Fibroblast of lung (primary cell): ENCODE measurements at regions not wholly inside any gene's neighbourhood (a gene's known extent, or its start where the extent isn't known, plus 50 kb on each side); places are given as distances from the start of the nearest gene placed in this dataset.

Source experiments
- DNase-seq, 2 donors: peaks; one replicate each; pipeline versions ENCODE4 v3.0.0 to v3.0.0-alpha.2; 2010; ENCODE audit warnings: low read depth in 2 of 2
- H2AFZ ChIP-seq: 2 replicates; pipeline ENCODE4 v1.5.1; 2012; ENCODE audit warnings: low read length, control low read depth, inconsistent platforms
- H3K27ac ChIP-seq: 2 replicates; pipeline ENCODE4 v1.5.1; 2011; ENCODE audit warnings: low read length, control low read depth; ENCODE audit not compliant: insufficient read depth
- H3K27me3 ChIP-seq: 2 replicates; pipeline ENCODE4 v1.5.1; 2011; ENCODE audit warnings: mild to moderate bottlenecking, low read length; ENCODE audit not compliant: control insufficient read depth, insufficient read depth
- H3K36me3 ChIP-seq: 2 replicates; pipeline ENCODE4 v1.5.1; 2011; ENCODE audit warnings: low read length; ENCODE audit not compliant: control insufficient read depth, insufficient read depth
- H3K4me1 ChIP-seq: 2 replicates; pipeline ENCODE4 v1.5.1; 2011; ENCODE audit warnings: low read length; ENCODE audit not compliant: control insufficient read depth, insufficient read depth; ENCODE audit errors: extremely low read depth
- H3K4me2 ChIP-seq: 2 replicates; pipeline ENCODE4 v1.5.1; 2011; ENCODE audit warnings: low read length, control low read depth; ENCODE audit not compliant: insufficient read depth; ENCODE audit errors: extremely low read depth
- H3K4me3 ChIP-seq, 4 experiments: fragments of 200-600 bp in 1 of 4; sonication (generic) in 1 of 4; replicated peaks in 1 of 4; 2 replicates each; pipeline ENCODE4 v1.5.1; 2011 to 2016; ENCODE audit warnings: low read length in 4 of 4, low read depth in 3 of 4, mild to moderate bottlenecking in 3 of 4, control low read depth in 2 of 4, inconsistent platforms in 1 of 4, mixed read lengths in 1 of 4; ENCODE audit not compliant: insufficient read depth in 1 of 4; ENCODE audit errors: control extremely low read depth in 1 of 4
- H3K79me2 ChIP-seq: 2 replicates; pipeline ENCODE4 v1.5.1; 2012; ENCODE audit warnings: mild to moderate bottlenecking, low read length, inconsistent platforms; ENCODE audit not compliant: control insufficient read depth, insufficient read depth
- H3K9ac ChIP-seq: 2 replicates; pipeline ENCODE4 v1.5.1; 2011; ENCODE audit warnings: mild to moderate bottlenecking, low read length, control low read depth; ENCODE audit not compliant: insufficient read depth
- H3K9me3 ChIP-seq: 2 replicates; pipeline ENCODE4 v1.5.1; 2012; ENCODE audit warnings: low read depth, low read length; ENCODE audit not compliant: control insufficient read depth, insufficient read depth
- H4K20me1 ChIP-seq: 2 replicates; pipeline ENCODE4 v1.5.1; 2011; ENCODE audit warnings: low read length; ENCODE audit not compliant: control insufficient read depth, insufficient read depth; ENCODE audit errors: extremely low read depth
- CTCF ChIP-seq, 2 donors: IDR thresholded peaks in 1 of 2; conservative IDR thresholded peaks in 1 of 2; 1 replicate in 1 of 2; 2 replicates in 1 of 2; pipeline ENCODE4 v1.5.1; 2011 to 2012; ENCODE audit warnings: low read length in 2 of 2, control low read depth in 1 of 2, inconsistent platforms in 1 of 2, low read depth in 1 of 2, mild to moderate bottlenecking in 1 of 2
- EZH2 ChIP-seq: IDR thresholded peaks from 2 replicates; pipeline ENCODE4 v1.5.1; 2012; ENCODE audit warnings: low read length, control low read depth, mild to moderate bottlenecking; ENCODE audit errors: missing control alignments

GRCh38 chr21:35212393-35213127, 163.5 kb upstream of the RUNX1 start:
- Histone ChIP-seq H3K9ac (no peak overlapping the region), H3K27me3 (no peaks in the 10 kb centered on the region), H3K4me2 (peak overlapping the region; percentile 37), H3K4me1 (peaks cover 20% of the 10 kb centered on the region), H2AFZ (no peak overlapping the region), H4K20me1 (no peaks in the 10 kb centered on the region), H3K4me3 (no peak overlapping the region), H3K79me2 (no peaks in the 10 kb centered on the region), H3K9me3 (no peaks in the 10 kb centered on the region), H3K27ac (no peak overlapping the region), H3K36me3 (no peaks in the 10 kb centered on the region)
- peak; percentile 84 to 86 for DNase-seq
- no peak for TF ChIP-seq EZH2
- TF ChIP-seq CTCF (conservative IDR thresholded peaks at IDR 0.05 in 1 of 2, IDR thresholded peaks at IDR 0.05 in 1 of 2; ENCODE audit: low read depth in 1 of 2, low read length in 2 of 2) = no peak

GRCh38 chr21:35211782-35212181, 162.7 kb upstream of the RUNX1 start:
- DNase-seq = peak; percentile 23 to 97
- Histone ChIP-seq H3K4me3 (no peak overlapping the region), H3K36me3 (no peaks in the 10 kb centered on the region), H3K79me2 (no peaks in the 10 kb centered on the region), H4K20me1 (no peaks in the 10 kb centered on the region), H3K4me2 (no peak overlapping the region), H3K9ac (no peak overlapping the region), H3K4me1 (peaks cover 20% of the 10 kb centered on the region), H2AFZ (no peak overlapping the region), H3K27ac (no peak overlapping the region), H3K9me3 (no peaks in the 10 kb centered on the region), H3K27me3 (no peaks in the 10 kb centered on the region)
- TF ChIP-seq EZH2 = no peak
- no peak for TF ChIP-seq CTCF (conservative IDR thresholded peaks at IDR 0.05 in 1 of 2, IDR thresholded peaks at IDR 0.05 in 1 of 2; ENCODE audit: low read depth in 1 of 2, low read length in 2 of 2)

- no peak overlapping the region for H2AFZ ChIP-seq
- H4K20me1 ChIP-seq = no peaks in the 10 kb centered on the region
- peaks cover 34% of the 10 kb centered on the region for H3K4me1 ChIP-seq
- no peak for TF ChIP-seq CTCF (conservative IDR thresholded peaks at IDR 0.05 in 1 of 2, IDR thresholded peaks at IDR 0.05 in 1 of 2; ENCODE audit: low read depth in 1 of 2, low read length in 2 of 2)
- TF ChIP-seq EZH2 = no peak
- DNase-seq = no peak
- H3K4me3 ChIP-seq = no peak overlapping the region
- no peaks in the 10 kb centered on the region for H3K27me3 ChIP-seq
- H3K9me3 ChIP-seq = no peaks in the 10 kb centered on the region
- H3K79me2 ChIP-seq = no peaks in the 10 kb centered on the region
- H3K4me2 ChIP-seq = no peak overlapping the region
- H3K9ac ChIP-seq = no peak overlapping the region
- H3K27ac ChIP-seq = no peak overlapping the region
- no peaks in the 10 kb centered on the region for H3K36me3 ChIP-seq
Observed at GRCh38 chr21:35210093-35210492, 161.0 kb upstream of the RUNX1 start.
